SHP77 (cell line): ENCODE measurements at regions not wholly inside any gene's neighbourhood (a gene's known extent, or its start where the extent isn't known, plus 50 kb on each side); places are given as distances from the start of the nearest gene placed in this dataset.
"Not testable (repeated sequence)": the region's sequence is repeated elsewhere in the genome, so short reads cannot be mapped to it uniquely, and the experiment has no call there.

ENCODE experiments used
- DNase-seq, 2 experiments: peaks; one replicate each; lab custom pipeline; 2025; lab: John Stamatoyannopoulos, UW

- DNase-seq: no peak
Measured at GRCh38 chr4:151850791-151851213, 90.0 kb upstream of the GATB start.

DNA sequence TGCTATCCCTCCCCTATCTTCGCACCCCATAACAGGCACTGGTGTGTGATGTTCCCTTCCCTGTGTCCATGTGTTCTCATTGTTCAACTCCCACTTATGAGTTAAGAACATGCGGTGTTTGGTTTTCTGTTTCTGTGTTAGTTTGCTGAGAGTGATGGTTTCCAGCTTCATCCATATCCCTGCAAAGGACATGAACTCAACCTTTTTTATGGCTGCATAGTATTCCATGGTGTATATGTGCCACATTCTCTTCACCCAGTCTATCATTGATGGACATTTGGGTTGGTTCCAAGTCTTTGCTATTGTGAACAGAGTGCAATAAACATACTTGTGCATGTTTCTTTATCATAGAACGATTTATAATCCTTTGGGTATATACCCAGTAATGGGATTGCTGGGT is 84.7 kb upstream of the GATB start:
- DNase-seq: not testable (repeated sequence)

DNA sequence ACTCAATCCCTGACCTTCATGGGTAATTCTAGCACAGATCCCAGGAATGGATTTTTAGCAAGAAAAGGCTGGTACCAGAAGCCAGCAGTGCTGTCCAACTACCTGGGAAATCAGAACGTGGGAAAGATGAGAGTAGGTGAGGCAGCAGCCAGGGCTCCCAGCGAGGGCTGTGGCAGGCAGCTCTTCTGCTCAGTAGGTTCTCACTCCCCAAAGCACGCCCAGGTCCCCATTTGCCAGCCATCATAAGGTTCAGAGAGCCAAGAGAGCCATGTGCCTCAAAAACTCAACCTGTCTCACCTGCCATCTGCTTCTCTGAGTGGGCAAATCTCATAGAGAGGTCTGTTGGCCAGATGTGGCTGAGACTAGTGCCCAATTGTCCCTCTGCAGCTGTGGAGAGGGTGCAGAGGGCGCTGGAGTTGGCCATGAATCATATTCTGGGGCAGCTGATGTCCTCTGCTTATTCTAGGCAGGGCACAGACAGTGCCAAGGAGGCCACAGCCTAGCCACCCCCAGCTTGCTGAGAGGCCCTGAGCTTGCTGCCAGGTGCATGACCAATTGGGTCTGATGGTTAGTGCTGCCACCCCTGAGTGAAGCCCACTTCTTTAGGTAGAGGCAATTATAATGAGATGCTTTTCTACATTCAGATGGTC is 81.7 kb upstream of the GATB start:
- no peak for DNase-seq

DNA sequence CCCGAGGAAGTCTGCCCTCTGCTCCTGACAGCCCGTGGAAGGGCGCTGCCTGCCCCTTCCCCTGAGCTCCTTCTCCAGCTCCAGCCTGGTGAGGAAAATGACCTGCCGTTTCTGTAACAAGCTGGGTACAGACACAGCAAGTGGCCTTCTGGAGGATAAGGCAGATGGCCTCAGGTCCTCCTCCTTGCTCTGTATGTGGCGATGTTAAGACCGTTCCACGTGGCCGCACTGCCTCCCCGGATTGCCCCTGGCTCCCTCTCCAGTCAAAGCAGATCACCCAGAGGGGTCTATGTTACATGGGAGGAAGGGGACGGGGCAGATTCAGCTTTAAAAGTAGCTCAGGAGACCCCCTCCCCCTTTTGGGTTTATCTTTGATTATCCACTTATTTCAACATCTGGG is 80.3 kb upstream of the GATB start:
- DNase-seq: no peak

- no peak for DNase-seq
Measured at GRCh38 chr4:151835467-151835866, 74.7 kb upstream of the GATB start.

DNA sequence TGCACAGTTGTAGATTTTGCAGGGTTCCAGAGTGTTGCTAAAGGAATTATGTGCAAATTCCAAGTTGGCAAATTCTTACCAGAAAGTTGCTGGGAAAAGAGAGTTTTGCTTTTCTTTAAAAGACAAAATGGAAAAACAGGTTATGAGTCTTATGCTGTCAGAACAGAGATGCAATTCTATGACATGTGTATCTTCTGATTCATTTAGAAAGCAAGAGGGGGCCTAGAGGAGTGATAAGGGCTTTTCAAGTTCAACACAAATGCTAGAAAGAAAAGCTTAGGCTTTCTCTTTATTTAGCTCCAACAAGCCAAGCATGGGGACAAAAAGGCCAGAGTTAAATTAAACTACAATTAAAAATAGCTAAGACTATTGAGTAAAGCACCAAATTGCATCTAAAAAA is 72.4 kb upstream of the GATB start:
- no peak for DNase-seq

DNA sequence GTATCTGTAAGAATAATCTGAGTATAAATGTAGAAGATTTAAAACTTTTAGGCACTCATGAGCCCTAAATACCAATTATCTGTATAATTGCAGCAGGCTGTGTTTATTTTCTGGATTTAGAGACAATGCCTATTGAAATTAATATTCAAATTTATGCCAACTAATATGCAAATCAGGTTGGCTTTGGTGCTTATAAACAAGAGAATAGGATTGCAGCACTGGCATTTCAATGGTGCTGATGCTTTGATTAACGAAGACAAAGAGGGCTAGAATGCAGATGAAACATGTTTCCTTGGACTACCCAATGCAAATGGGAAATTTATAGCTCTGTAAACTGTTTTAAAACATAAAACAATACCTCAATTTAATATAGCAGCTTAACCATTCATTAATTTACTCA is 70.7 kb upstream of the GATB start:
- no peak for DNase-seq

DNA sequence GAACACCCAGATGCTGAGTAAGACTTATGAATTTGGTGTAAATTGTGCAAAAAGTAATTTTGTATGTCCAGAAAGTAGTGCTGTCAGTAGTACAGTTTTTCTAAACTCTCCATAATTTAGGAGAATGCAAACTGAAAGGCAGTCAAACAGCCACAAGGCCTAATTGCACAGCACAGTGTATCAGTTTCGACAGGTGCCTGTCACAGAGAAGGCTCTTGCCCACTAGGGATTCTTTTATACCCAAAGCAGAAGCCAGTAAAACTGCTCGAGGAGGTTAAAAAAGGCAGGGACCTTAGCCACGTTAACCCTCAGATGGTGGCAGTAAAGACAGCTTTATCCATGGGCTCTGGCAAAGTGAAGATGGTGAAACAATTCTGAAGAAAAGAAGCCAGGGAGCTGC is 69.4 kb upstream of the GATB start:
- DNase-seq: no peak

- no peak for DNase-seq
Measured at GRCh38 chr4:151829309-151829708, 68.5 kb upstream of the GATB start.

- DNase-seq: no peak
Measured at GRCh38 chr4:151824656-151825055, 63.8 kb upstream of the GATB start.

- no peak for DNase-seq
Measured at GRCh38 chr4:151822331-151822730, 61.5 kb upstream of the GATB start.

- DNase-seq: no peak
Measured at GRCh38 chr4:151820004-151820403, 59.2 kb upstream of the GATB start.

DNA sequence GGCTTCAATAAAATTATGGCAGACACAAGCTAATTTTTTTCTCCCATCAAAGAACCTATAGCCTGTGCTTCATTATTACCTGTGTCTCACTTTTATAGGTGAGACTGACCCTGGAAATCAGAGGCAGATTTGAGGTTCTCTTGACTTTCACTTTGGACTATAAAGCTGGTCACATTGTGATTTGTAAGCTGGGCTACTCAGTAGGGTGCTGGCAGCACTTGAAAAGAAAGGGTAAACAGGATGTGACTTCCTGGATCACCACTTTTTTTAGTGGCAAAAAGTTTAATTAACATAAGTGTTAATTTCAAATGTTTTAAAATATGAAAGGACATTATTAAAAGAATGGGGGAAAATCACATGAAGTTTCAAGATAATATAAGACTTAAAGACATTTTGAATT is 50.6 kb upstream of the GATB start:
- no peak for DNase-seq
